WERI-Rb-1 (cell line): ENCODE measurements at regions not wholly inside any gene's neighbourhood (a gene's known extent, or its start where the extent isn't known, plus 50 kb on each side); places are given as distances from the start of the nearest gene placed in this dataset.

Source experiments
- DNase-seq: peaks from one replicate; pipeline ENCODE4 v3.0.0-alpha.2; 2020
- H3K27ac ChIP-seq: fragments of 250-450 bp; sonication (Bioruptor Pico); 2 replicates; pipeline ENCODE4 v1.5.1; 2020; ENCODE audit warnings: mild to moderate bottlenecking, moderate library complexity
- H3K27me3 ChIP-seq: fragments of 250-450 bp; sonication (Bioruptor Pico); 2 replicates; pipeline ENCODE4 v1.5.1; 2021; ENCODE audit warnings: mild to moderate bottlenecking, low read depth, moderate library complexity; ENCODE audit not compliant: insufficient read depth, severe bottlenecking
- H3K36me3 ChIP-seq: fragments of 250-450 bp; sonication (Bioruptor Pico); 2 replicates; pipeline ENCODE4 v1.5.1; 2020; ENCODE audit warnings: mild to moderate bottlenecking, moderate library complexity
- H3K4me3 ChIP-seq: 2 replicates; pipeline ENCODE4 v1.5.1; 2011; ENCODE audit warnings: low read depth, mild to moderate bottlenecking, control low read depth, low read length
- H3K9me3 ChIP-seq: fragments of 250-450 bp; sonication (Bioruptor Pico); 2 replicates; pipeline ENCODE4 v1.5.1; 2021; ENCODE audit warnings: mild to moderate bottlenecking, moderate library complexity; ENCODE audit not compliant: severe bottlenecking
- TF ChIP-seq, protein P1 (sequence below): IDR thresholded peaks from 2 replicates; pipeline ENCODE4 v1.5.1; 2011; ENCODE audit warnings: low read depth, mild to moderate bottlenecking, control low read depth, inconsistent platforms, low read length

DNA sequence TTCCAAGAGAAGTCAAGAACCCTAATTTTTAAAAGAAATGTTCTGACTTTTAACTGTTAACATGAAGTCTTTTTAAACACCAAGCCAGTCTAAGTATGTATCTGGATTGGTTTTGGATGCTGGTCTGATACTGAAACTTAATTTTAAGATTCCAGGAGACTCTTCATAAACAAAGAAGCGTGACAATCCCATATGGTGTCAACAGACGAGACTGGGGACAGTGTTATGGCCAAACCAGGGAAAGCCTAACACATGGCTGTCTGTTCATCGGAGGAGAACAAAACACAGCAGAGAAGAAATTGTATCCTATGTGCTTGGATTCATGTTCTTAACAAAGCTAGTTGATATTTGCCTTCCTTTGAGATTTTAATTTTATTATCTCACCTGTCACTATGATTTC is 80.5 kb upstream of the UPP2 start:
- Histone ChIP-seq H3K36me3 (no peaks in the 10 kb centered on the region), H3K27ac (no peak overlapping the region)
- no peak for DNase-seq

DNA sequence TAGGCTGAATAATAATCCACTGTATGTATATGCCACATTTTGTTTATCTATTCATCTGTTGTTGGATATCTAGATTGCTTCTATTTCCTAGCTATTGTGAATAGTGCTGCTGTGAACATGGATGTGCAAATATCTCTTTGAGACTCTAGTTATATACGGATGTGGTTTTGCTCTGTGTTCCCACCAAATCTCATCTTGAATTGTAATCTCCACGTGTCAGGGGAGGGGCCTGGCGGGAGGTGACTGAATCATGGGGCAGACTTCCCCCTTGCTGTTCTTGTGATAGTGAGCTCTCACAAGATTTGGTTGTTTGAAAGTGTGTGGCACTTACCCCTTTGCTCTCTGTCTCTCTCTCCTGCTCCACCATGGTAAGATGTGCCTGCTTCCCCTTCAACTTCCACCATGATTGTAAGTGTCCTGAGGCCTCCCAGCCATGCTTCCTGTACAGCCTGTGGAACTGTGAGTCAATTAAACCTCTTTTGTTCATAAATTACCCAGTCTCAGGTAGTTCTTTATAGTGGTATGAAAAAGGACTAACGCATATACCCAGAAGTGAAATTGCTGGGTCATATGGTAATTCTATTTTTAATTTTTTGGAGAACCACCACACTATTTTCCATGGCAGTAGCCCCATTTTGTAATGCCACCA is 86.1 kb upstream of the UPP2 start:
- Histone ChIP-seq H3K27ac (no peak overlapping the region), H3K9me3 (no peaks in the 10 kb centered on the region), H3K36me3 (no peaks in the 10 kb centered on the region), H3K4me3 (no peak overlapping the region), H3K27me3 (no peaks in the 10 kb centered on the region)
- DNase-seq, result no peak
- TF ChIP-seq, protein P1, sequence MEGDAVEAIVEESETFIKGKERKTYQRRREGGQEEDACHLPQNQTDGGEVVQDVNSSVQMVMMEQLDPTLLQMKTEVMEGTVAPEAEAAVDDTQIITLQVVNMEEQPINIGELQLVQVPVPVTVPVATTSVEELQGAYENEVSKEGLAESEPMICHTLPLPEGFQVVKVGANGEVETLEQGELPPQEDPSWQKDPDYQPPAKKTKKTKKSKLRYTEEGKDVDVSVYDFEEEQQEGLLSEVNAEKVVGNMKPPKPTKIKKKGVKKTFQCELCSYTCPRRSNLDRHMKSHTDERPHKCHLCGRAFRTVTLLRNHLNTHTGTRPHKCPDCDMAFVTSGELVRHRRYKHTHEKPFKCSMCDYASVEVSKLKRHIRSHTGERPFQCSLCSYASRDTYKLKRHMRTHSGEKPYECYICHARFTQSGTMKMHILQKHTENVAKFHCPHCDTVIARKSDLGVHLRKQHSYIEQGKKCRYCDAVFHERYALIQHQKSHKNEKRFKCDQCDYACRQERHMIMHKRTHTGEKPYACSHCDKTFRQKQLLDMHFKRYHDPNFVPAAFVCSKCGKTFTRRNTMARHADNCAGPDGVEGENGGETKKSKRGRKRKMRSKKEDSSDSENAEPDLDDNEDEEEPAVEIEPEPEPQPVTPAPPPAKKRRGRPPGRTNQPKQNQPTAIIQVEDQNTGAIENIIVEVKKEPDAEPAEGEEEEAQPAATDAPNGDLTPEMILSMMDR, result no peak

More for the DNA sequence above, 80.5 kb upstream of the UPP2 start:
- no peak overlapping the region for H3K4me3 ChIP-seq
- TF ChIP-seq, protein P1, result no peak
- H3K27me3 ChIP-seq, result no peaks in the 10 kb centered on the region
- no peaks in the 10 kb centered on the region for H3K9me3 ChIP-seq

DNA sequence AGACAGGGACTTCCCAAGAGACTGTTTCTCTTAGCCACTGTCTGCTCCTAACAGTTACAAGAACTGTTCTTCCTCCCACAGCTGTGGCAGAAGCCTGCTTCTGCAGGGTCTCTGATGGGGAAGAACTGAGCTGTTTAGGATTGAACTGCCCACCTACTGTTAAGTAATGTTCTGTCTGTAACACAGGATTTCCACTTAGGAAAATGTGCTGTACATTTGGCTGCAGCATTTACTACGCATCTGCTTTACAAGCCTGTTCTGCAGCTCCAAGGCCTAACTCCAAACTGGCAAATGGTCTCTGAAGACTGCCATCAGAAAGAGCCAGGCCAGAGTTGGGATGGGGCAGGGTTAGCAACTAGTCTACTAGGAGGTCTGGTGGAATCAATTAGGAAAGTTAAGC is 87.8 kb upstream of the UPP2 start:
- TF ChIP-seq, protein P1, result no peak
- H3K4me3 ChIP-seq, result no peak overlapping the region
- H3K36me3 ChIP-seq, result no peaks in the 10 kb centered on the region
- no peak for DNase-seq
- H3K27ac ChIP-seq, result no peak overlapping the region
- H3K9me3 ChIP-seq, result no peaks in the 10 kb centered on the region
- no peaks in the 10 kb centered on the region for H3K27me3 ChIP-seq

DNA sequence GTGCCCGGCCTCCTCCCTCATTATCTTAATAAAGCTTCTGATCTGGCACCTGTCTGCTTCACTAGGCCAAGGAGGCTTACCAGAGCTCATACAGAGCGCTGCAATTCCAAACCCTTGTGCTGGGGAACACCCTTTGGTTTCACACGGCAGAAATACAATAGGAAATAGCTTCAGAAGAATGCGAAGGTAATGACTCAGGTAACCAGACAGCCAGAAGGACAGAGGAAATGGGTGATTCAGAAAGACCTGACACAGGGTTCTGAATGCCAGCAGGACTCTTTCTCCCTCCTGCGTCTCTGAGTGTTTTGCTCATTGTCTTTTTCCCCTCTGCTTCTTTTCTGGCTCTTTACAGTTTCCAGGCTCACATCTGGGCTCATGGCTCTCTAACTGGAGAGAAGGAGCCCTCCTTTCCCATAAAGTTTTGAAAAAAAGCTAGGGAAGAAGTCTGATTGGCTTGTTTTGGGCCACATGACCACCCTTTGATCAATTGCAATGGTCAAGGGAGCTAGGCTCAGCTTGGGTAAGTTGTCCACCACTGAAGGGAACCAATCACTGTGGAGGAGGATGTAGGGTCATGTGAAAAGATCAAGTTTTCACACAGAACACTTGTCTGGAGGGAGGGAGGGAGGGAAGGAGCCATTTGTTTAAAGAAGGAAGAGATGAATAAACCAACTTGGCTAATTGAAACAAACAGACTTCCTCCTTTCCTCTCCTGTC is 90.5 kb upstream of the UPP2 start:
- Histone ChIP-seq H3K27ac (no peak overlapping the region), H3K9me3 (no peaks in the 10 kb centered on the region), H3K27me3 (no peaks in the 10 kb centered on the region), H3K36me3 (no peaks in the 10 kb centered on the region), H3K4me3 (no peak overlapping the region)
- TF ChIP-seq, protein P1, result no peak
- DNase-seq, result no peak

DNA sequence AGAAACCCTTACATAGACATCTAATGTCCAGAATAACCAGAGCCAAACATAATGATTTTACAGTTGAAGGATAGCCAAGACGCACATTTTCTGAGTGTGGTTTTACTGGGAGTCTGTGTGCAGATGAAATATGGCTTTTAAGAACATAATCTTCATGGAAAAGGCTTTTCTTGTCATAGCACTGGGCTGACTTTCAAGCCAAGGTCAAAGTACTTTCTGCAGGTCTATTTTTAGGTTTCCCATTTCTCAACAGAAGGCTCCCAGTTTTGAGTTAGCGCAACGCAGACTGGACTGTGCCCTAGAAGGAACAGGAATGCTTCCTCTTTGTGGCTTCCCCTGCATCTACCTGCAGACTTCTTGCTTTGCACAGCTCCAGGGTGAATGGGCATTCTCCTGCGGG is 92.3 kb upstream of the UPP2 start:
- Histone ChIP-seq H3K4me3 (no peak overlapping the region), H3K27ac (no peak overlapping the region), H3K9me3 (no peaks in the 10 kb centered on the region), H3K36me3 (no peaks in the 10 kb centered on the region), H3K27me3 (no peaks in the 10 kb centered on the region)
- TF ChIP-seq, protein P1, result no peak
- no peak for DNase-seq
